ENCODE measurements at regions not wholly inside any gene's neighbourhood (a gene's known extent, or its start where the extent isn't known, plus 50 kb on each side); places are given as distances from the start of the nearest gene placed in this dataset.

GRCh38 chrX:16418650-16419049 lies 231.3 kb upstream of the S100G start:
- TF ChIP-seq CTCF (IDR thresholded peaks at IDR 0.05), result no peak
- no peak for TF ChIP-seq POLR2A (IDR thresholded peaks at IDR 0.05)

Data from testis (tissue), 2 donors.